SH-SY5Y (cell line): ENCODE measurements at regions not wholly inside any gene's neighbourhood (a gene's known extent, or its start where the extent isn't known, plus 50 kb on each side); places are given as distances from the start of the nearest gene placed in this dataset.

Experiments used
- GATA2 ChIP-seq: IDR thresholded peaks from 2 replicates; pipeline ENCODE4 v1.6.1; 2011; ENCODE audit warnings: mild to moderate bottlenecking, low read depth, low read length
- GATA3 ChIP-seq: IDR thresholded peaks from 2 replicates; pipeline ENCODE4 v1.6.1; 2011; ENCODE audit warnings: low read depth, mild to moderate bottlenecking, low read length, moderate library complexity

DNA sequence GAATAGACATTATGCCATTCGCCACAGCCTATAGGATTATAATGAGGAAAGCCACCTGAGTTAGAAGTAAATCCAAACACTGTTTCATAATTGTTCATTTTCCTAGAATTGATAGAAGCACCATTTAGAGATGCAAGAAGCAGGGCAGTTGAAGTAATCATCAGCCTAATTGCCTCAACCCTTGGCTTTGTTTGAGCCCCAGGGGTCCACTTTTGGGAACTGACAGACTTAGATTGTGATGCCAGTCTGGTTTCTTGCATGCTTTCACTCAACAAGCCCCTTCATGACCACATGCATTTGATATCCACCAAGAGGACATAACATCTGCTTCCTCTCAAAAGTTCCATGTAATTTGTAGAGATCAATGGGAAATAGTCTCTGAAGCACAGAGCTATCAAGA, 97.2 kb upstream of the COL8A1 start:
- TF ChIP-seq GATA3 (no peak), GATA2 (no peak)
